Lung microvascular endothelial cell (primary cell): ENCODE measurements at regions not wholly inside any gene's neighbourhood (a gene's known extent, or its start where the extent isn't known, plus 50 kb on each side); places are given as distances from the start of the nearest gene placed in this dataset.
"Not testable (repeated sequence)": the region's sequence is repeated elsewhere in the genome, so short reads cannot be mapped to it uniquely, and the experiment has no call there.

Experiments
- DNase-seq, 2 donors: peaks; one replicate each; pipeline versions ENCODE4 v3.0.0 to v3.0.0-alpha.2; 2010; ENCODE audit warnings: low read depth in 2 of 2

DNA sequence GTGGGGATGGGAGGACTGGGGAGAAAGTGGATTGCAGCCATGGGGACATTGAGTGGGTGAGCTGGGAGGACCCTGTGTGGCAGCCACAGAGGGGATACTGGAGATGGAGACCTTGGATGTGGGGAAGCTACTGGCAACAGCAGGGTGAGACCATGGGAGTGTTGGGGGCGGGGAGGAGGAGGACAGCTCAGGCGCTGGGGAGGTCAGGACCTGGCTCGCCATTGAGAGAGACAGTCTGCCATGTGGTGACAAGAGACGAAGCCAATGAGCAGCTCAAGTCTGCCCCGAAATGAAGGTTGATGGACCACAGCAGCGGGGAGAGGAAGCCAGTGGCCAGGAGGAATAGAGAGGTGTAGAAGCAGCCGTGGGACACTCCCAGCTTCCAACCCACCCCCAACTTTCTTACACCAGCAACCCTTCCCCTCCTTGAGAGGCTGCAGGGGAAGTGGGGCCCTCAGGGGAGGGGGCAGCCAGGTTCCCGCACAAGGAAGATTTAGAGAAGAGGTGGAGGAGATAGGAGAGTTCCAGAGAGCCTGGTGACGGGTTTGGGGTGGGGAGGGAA is 118.1 kb downstream of the ASB7 start:
- no peak for DNase-seq

DNA sequence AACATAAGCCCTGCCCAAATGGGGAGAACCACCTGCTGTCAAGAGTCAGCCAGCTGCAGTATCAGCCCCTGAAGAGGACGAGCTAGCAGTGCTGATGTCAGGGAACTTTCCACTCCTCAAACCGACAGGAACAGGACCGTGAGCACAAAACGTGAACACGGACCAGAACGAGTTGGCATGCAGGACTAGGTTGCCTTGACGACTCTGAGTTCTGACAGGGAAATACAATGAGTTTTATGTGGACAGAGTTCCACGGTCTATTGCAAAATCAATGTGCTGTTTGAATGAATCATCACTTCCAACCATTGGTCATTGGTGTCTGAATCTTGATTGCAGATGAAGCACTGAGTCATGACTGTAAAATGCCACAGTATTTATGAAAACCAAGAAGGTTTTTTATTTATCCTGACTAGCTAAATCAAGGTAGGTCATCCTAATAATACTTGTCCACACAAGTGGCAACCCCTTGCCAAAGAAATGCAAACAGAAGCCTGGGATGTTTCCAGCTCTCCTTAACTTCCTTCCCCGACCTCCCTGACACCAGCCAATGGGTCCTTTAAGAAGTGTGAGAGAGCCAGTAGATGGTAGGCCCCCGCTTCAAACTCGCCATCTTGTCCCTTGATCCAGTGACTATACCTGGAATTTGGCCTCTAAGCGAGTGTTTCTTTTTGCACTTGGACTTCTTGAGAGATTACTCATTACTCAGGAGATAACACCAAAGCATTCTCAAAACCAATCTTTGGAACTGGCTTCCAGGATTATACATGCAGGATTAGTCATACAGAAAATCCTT is 119.6 kb downstream of the ASB7 start:
- peak; percentile 99 for DNase-seq

DNA sequence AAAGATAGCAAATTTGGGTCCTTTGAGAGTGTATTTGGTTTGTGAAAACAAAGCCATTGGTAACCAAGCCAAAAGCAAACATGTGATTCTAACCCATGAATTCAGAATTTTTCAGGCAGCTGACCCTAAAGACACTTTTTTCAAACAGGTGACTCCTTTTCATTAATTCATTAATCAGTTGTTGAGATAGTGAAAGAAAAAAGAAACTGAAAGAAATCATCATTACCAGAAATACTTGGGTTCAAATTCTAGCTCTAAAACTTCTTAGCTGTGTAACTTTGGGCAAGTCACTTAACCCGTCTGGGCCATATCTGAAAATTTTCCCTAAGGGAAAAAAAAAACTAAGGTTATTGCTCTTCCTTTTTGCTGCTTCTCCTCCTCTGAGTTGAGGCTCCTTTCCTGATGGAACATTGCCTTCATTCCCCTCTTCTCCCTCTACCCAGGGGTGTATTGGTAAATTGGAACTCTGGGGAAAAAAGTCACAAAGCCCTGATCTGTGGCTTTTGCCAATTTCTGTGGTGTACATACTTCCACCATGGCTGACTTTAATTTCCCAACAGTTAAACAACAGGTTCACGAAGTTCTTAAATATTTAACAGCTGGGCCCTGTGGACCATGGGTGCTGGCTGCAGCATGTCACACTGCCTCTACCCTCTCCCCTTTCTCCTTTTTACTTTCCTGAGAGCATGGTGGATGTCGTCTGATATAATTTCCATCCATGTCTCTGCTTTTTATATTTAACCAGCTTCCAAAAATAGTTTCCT is 120.3 kb downstream of the ASB7 start:
- no peak for DNase-seq

DNA sequence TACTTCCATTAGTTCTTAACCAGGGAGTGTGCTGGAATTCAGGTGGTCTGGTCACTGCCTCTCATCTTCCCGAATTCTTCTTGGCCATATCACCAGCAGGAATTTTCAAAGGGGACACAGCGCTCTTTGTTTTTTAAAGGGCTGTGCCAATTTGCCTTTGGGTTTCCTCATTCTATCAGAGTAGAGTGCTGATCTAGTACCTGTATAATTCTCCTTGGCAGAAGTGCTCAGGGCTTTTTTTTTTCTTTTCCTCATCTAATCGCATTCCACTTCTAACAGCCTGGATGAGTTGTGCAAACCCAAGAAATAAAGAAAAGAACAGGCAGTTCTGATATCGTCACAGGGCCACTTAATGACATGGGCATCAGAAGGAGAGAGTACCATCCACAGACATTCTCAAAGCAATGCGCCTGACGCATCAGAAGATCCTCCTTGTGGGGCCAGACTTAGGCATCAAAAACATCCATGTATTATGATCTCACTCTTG is 121.0 kb downstream of the ASB7 start:
- DNase-seq = no peak

DNA sequence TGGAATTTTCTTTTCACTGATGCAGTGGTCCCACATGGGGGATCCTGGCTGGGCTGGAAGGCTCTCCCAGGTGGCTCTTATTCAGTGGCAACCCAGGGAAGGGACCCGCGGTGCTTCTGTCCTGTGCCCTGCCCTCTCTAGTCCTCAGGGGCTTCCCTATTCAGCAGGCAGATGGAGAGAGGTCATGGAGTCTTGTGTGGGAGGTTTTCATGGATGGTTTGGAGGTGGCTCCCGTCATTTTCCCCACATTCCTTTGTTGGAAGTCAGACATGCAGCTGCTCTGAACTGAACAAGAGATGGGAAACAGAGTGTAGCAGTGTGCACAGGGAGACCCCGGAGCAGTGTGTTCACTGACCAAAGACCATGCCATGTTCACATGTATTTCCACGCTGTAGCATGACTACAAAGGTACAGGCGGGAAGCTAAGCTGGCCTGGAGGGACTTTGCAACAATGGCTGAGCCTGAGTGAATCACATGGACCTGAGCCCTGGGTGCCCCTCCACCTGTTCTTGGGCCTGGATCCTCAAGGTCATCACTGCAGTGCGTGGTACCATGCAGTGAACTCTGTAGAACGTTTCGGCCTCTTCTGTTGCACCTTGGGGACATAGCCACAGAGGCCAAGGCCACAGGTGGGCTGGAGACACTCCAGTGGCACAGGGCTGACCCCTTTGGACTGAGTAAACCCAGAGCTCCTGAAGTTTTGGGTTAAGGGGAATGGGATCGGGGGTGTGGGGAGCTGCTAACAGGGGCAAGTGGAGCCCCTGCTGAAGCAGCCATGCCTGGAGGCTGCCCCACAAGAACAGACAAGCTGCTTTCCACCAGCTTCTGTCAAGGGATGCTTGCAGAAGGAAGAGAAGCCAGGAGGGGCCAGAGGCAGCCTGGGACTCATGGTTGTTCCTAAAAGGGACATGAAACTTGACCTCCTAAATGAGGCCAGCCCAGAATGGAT is 123.0 kb downstream of the ASB7 start:
- DNase-seq = peak in 1 of 2 donors; percentile 35

DNA sequence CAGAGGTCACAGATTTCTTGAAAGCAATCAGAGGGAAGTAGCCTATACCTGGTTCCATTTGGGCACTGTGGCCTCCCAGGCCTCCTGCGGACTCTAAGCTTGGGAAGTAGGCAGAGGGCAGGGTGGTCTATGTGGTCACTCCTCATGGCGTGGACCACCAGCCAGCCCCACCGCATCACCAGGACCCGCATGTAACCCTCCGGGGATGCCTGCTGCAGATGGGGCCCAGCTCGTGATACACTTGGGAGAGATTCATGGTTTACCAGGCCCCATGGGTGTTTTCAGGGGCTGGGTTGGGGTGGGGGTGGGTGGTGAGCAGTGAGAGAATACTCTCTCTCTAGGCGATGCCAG is 123.7 kb downstream of the ASB7 start:
- DNase-seq = no peak

DNA sequence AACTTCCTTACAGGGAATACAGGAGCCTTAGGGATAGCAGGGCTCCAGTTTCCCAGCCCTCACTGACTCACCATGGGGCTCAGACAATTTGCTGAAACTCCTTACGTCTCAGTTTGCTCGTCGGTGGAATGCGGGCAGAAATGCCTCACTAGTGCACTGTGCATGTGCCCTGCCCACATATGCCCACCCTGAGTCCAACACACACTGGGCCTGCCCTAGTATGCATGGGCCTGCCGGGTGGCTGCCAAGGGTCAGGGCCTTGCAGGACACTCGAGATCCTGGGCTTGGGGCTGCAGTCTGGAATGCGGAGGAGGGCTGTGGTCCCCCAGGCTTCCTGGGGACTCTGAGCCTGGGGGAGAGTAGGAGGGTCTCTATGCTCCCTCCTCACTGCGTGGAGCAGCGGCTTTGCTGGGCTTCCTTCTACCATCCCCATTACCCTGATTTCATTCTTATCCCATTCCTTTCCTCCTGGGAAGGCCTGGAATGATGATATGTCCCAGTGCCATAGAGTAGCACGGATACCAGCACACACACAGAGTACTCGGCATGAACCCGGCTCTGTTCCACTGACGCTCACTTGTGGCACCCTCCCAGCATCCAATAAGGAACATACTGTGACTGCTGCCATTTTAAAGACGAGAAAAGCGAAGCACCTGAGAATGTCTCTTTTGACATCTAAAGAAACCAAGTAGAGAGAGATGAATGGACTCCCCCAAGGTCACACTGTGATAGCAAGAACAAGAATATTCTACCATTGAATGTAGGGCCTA is 124.2 kb downstream of the ASB7 start:
- DNase-seq = no peak

DNA sequence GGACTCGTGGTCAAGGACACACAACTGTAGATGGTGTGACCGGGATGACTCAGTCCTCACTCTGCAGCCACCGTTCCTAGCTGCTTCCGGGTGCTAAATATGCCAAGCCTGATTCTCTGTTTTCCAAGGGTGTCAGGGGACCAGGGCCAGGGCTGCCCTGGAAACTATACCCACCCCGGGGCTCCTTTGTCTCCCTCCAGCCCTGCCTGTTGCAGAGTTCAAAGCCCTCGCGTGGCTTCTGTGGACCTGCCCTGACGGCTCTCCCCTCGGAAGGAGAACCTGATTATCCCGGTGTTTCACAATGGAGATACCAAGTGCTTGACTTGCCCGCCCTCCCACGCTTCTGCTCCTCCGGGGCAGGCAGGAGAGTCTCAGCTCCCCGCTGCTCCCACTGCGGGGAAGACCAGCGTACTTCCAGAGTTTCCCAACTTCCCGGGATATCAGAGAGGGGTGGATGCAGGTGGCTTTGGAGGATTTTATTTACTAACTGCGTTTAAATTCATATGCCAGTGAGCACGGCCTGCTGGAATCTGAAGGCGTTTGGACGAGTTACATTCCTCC is 125.0 kb downstream of the ASB7 start:
- DNase-seq = no peak

DNA sequence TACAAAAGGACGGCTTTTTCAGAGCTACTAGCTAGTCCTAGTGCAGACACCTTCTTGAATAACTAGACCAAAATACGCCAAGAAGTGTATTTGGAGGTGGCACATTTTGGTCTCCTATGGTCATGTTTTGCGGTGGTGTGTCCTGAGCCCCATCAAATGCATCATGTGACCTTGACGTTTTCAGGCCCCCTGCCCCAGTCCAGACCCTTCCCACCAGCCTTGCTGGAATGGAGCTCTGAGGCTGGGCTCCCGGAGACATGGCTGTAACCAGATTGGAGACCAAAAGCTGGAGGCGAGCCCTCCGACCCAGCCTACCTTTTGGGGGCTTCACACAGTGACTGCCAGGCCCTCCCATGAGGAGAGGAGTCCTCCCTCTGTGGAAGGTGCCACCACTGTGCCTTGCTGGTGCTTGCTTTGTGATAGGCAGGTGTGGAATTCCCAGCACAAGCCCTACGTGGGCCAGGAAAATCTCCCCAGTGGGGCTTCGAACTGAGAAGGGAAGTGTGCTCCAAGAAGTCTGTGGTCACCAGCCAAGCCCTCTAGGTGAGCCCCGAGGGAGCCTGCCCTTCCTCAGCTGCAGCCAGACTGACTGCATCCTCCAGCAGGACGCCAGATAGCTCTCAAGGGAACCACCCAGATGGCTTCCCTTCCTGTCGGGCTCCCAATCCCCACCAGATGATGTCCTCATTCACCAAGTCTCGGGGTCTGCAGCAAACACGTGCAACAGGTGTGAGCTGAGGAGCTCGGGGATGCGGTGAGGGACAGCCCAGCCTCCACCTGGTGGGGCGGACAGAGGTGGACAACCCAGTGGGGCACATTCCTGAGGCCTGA is 126.2 kb downstream of the ASB7 start:
- no peak for DNase-seq

DNA sequence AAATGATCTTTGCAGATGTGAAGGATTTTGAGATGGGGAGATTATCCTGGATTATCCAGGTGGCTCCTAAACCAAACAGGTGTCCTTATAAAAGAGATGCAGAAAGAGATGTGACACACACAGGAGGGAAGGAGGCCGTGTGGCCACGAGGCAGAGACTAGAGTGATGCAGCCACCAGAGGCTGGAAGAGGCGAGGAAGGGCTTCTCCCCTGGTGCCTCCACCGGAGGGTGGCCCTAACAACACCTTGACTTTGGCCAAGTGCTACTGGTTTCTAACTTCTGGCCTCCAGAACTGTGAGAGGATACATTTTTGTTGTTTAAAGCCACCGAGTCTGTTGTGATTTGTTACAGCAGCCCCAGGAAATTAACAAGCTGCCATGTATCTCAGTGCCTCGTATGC is 127.1 kb downstream of the ASB7 start:
- no peak for DNase-seq

DNA sequence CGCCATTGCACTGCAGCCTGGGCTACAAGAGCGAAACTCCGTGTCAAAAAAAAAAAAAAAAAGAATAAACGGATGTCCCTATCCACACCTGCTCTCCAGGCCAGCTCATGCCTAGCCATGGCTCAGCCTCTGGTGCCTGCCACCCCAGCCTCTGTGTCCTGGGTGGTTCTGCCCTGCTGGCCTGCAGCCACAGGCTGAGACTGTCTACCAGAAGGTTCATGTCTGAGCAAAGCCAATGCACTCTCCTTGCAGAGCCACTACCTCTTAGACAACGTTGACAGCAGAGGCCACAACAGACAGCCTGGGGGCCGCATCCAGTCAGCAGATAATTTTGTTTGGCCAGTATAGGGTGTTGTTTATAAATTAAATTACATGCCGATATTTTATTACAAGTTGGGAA is 127.7 kb downstream of the ASB7 start:
- DNase-seq = no peak

DNA sequence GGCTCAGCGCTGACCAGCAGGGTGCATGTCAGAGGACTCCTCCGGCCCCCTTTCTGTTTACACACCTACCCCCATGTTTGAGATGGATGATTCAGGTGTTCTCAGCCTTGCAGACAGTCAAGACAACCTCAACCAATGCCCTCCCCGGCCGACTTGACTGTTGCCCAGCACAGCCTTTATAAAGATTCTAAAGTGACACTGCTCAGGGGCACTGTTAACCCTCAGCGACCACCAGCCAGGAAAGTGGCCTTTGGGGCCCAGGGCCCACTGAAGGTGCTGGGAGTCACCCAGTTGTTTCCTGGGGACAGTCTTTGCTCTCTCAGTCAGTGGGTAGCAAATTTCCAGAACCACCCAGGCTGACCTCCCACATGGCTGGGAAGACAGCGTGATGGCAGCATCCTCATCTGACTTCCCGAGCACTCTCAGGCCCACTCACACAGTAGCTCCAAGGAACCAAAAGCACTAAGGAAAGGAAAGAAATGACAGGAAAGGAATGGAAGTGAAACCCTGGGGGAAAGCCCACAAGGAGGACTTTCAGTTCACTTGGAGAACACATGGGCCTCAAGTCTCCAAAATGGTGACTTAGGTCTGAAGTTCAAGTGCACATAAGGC is 128.4 kb downstream of the ASB7 start:
- no peak for DNase-seq

DNA sequence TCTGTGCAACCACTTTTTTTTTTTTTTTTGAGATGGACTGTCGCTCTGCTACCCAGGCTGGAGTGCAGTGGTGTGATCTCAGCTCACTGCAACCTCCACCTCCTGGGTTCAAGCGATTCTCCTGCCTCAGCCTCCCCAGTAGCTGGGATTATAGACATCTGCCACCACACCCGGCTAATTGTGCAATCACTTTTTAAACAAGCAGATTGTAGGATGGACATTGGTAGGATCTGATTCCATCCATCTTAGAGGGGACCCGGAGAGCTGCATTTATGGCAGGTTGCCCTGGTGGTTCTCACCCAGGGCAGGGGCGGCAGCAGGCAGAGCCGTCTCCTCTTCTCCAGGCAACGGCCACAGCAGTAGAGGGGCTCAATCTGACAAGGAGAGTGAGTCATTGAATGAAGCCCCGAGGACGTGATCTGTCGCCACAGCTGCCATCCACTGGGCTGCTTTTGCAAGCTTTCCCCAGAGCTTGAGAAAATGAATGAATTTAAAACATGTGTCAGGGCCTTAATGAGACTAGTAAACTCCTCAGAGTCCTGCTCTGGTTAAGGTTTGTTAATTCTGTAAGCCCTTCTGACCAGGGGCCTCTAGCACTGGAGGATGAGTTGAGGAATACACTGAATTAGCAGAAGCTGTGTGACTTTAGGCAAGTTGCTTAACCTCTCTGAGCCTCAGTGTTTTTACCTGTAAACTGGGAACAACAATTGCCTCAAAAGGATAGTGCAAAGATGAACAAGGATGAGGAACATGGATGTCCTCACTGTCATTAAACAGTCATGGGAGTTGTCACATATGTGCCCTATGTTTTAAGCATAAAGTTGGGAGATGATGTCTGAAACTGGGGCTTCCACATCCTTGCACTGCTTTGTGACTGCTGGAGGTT is 129.1 kb downstream of the ASB7 start:
- no peak for DNase-seq

DNA sequence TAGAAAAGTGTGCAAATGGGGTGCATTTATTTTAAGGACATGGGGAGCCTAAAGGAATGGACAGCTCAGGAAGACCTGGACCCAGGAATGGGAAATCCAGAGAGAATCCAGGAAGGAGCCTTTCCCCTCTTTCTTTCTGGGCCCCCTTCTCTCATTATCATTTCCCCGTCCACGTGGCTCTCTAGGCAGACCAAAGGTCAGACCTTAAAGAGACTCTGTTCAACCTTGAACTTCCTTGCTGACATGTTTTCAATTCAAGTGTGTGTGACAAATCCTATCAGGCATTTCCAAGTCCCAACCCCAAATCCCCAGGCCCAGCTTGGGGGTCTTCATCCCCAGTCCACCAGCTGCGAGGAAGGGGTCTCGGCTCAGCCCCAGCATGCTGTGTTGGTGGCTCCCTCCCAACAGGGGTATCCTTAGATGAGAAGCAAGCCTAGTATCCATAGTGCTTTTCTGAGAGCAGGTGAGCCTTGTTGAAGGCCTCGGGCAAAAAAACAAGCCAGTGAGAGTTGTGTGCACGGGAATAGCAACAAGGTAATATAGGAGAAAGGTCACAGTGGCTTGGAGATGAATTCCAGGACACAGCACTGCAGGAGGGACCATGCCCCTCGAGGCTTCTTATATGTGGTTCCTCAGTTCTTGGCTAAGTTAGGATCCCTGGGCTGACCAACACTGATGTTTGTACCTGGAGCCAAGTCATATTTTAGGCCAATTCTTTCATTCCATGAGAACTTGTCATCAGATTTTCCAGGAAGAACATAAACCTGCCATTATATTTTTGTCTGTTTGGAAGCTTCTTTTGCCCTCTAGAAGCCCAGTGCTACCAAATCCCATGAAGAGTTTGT is 130.0 kb downstream of the ASB7 start:
- peak in 1 of 2 donors; percentile 21 for DNase-seq

DNA sequence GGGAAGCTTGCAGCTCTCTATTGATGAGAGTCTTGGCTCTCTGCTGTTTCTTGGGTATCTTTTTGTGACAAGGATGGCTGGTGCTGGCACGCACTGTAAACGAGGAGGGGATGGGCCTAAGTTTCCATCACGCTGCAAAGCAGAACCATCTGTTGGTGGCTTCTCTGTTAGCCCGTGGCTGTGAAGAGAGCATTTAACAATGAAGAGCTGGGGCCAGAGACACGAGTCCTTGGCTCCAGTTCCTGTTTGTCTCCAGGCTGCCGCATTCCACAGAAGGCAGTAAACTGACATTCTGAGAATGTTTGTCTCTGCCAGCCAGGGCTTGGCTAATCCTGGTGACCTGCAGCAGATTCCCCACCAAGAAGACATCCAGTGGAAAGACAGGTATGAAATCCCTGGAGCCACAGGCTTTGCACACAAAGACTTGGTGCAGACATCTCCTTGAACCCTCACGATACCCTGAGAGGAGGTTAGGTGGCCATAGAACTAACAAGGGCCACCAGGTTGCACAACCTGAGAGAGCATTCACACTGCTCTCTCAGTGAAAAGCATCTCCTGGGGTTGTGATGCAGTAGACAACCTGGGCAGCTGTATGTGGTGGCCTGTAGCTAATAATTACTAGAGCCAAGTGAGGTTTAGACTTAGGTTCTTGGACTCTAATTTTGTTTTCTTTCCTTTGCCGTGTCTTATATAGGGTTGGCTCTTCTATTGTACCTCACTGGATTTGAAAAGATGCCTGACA is 130.9 kb downstream of the ASB7 start:
- peak; percentile 29 to 53 for DNase-seq

DNA sequence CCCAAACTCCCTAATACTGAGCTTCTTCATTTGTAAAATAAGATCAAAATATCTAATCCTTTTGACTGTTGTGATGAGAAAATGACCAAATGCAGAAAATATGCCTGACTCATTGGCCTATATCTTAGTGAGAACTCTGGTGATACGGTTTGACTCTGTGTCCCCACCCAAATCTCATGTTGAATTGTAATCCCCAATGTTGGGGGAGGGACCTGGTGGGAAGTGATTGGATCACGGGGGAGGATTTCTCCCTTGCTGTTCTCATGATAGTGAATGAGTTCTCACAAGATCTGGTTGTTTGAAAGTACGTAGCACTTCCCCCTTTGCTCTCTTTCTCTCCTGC is 131.4 kb downstream of the ASB7 start:
- DNase-seq = not testable (repeated sequence)

DNA sequence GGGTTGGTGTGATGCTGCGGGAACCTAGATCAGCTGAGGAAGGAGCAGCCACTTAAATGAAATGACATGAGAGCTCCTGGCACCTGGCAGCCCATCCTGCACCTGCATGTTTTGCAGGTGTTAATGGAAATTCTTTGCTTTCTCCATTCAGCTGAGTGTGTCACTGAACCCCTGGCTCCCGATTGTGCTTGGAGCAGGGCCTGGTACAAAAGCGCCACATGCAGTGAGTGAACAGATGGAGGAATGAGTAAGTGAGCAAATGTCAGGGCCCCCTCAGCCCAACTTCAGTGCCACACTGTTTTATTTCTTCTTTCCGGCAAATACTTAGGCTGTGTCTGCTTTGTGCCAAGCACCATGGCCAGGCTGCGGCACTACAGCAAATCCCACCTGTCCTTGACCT is 132.2 kb downstream of the ASB7 start:
- DNase-seq = no peak
